D341Med (cell line): ENCODE measurements at regions not wholly inside any gene's neighbourhood (a gene's known extent, or its start where the extent isn't known, plus 50 kb on each side); places are given as distances from the start of the nearest gene placed in this dataset.

Source experiments
- DNase-seq: peaks from one replicate; pipeline ENCODE4 v3.0.0; 2012; ENCODE audit warnings: low spot score

- no peak for DNase-seq
These were observed 427.7 kb upstream of the THBS1 start for GRCh38 chr15:39153058-39153714.

GRCh38 chr15:39153716-39154115 is 427.2 kb upstream of the THBS1 start:
- no peak for DNase-seq

- DNase-seq = no peak
These were observed 426.6 kb upstream of the THBS1 start for GRCh38 chr15:39154227-39154638.

GRCh38 chr15:39154776-39155175 is 426.1 kb upstream of the THBS1 start:
- DNase-seq = no peak

GRCh38 chr15:39156166-39156565 is 424.7 kb upstream of the THBS1 start:
- no peak for DNase-seq

- DNase-seq = no peak
These were observed 424.1 kb upstream of the THBS1 start for GRCh38 chr15:39156646-39157250.

GRCh38 chr15:39157882-39158281 is 423.0 kb upstream of the THBS1 start:
- DNase-seq = no peak

GRCh38 chr15:39159833-39160232 is 421.0 kb upstream of the THBS1 start:
- DNase-seq = no peak

- no peak for DNase-seq
These were observed 419.8 kb upstream of the THBS1 start for GRCh38 chr15:39161096-39161495.

- no peak for DNase-seq
These were observed 415.7 kb upstream of the THBS1 start for GRCh38 chr15:39165020-39165706.

GRCh38 chr15:39167164-39168058 is 413.5 kb upstream of the THBS1 start:
- DNase-seq = no peak

- DNase-seq = peak; percentile 55
These were observed 408.9 kb upstream of the THBS1 start for GRCh38 chr15:39171944-39172368.

- DNase-seq = no peak
These were observed 408.2 kb upstream of the THBS1 start for GRCh38 chr15:39172380-39173281.

- no peak for DNase-seq
These were observed 407.5 kb upstream of the THBS1 start for GRCh38 chr15:39173426-39173825.

- no peak for DNase-seq
These were observed 406.5 kb upstream of the THBS1 start for GRCh38 chr15:39174332-39174731.

- no peak for DNase-seq
These were observed 404.8 kb upstream of the THBS1 start for GRCh38 chr15:39176030-39176429.

- DNase-seq = no peak
These were observed 403.3 kb upstream of the THBS1 start for GRCh38 chr15:39177561-39177960.

- DNase-seq = no peak
These were observed 400.8 kb upstream of the THBS1 start for GRCh38 chr15:39180030-39180429.

GRCh38 chr15:39180483-39180933 is 400.4 kb upstream of the THBS1 start:
- DNase-seq = no peak

- no peak for DNase-seq
These were observed 399.7 kb upstream of the THBS1 start for GRCh38 chr15:39181056-39181747.

GRCh38 chr15:39181940-39182339 is 398.9 kb upstream of the THBS1 start:
- no peak for DNase-seq
